CD4-positive, CD25-positive, alpha-beta regulatory T cell (primary cell): ENCODE measurements at regions not wholly inside any gene's neighbourhood (a gene's known extent, or its start where the extent isn't known, plus 50 kb on each side); places are given as distances from the start of the nearest gene placed in this dataset.

Experiments
- ATAC-seq, 2 donors: fragments of 150-1000 bp; cut with Tn5 transposase; one replicate each; pipeline ENCODE4 v1.10.0; 2021; ENCODE audit warnings: low read depth in 2 of 2, moderate number of reproducible peaks in 2 of 2, moderate library complexity in 1 of 2
- DNase-seq, 3 donors: peaks; one replicate each; pipeline versions ENCODE4 v3.0.0 to v3.0.0-alpha.2; 2012 to 2022; ENCODE audit warnings: mixed read lengths in 1 of 3
- H3K27ac ChIP-seq: one replicate; pipeline ENCODE4 v1.7.0; 2013; ENCODE audit warnings: mild to moderate bottlenecking, low read length; ENCODE audit not compliant: insufficient read depth, poor library complexity, severe bottlenecking
- H3K27me3 ChIP-seq: one replicate; pipeline ENCODE4 v1.7.0; 2013; ENCODE audit warnings: low read length; ENCODE audit not compliant: control insufficient read depth, insufficient read depth
- H3K36me3 ChIP-seq: one replicate; pipeline ENCODE4 v1.7.0; 2013; ENCODE audit warnings: mild to moderate bottlenecking, low read length, moderate library complexity; ENCODE audit not compliant: control insufficient read depth, insufficient read depth
- H3K4me1 ChIP-seq: 2 replicates; pipeline ENCODE4 v1.7.0; 2013; ENCODE audit warnings: mild to moderate bottlenecking, low read length; ENCODE audit not compliant: insufficient read depth, control insufficient read depth, poor library complexity, severe bottlenecking
- H3K4me3 ChIP-seq: one replicate; pipeline ENCODE4 v1.7.0; 2013; ENCODE audit warnings: low read depth, mild to moderate bottlenecking, low read length, moderate library complexity
- H3K9me3 ChIP-seq, 2 experiments: 1 replicate in 1 of 2; 2 replicates in 1 of 2; pipeline ENCODE4 v1.7.0; 2013; ENCODE audit warnings: low read length in 2 of 2, mild to moderate bottlenecking in 1 of 2, moderate library complexity in 1 of 2; ENCODE audit not compliant: control insufficient read depth in 2 of 2
- H3K27ac Mint-ChIP-seq, 3 donors: one replicate each; pipeline ENCODE4 v1.8.0; 2020 to 2022; ENCODE audit warnings: mild to moderate bottlenecking in 3 of 3, mixed read lengths in 3 of 3, moderate library complexity in 2 of 3
- H3K27me3 Mint-ChIP-seq: one replicate; pipeline ENCODE4 v1.8.0; 2022; ENCODE audit warnings: mild to moderate bottlenecking, mixed read lengths
- H3K36me3 Mint-ChIP-seq: one replicate; pipeline ENCODE4 v1.8.0; 2020; ENCODE audit warnings: mixed read lengths
- H3K4me1 Mint-ChIP-seq, 4 donors: one replicate each; pipeline ENCODE4 v1.8.0; 2020 to 2022; ENCODE audit warnings: mixed read lengths in 4 of 4, mild to moderate bottlenecking in 1 of 4
- H3K4me3 Mint-ChIP-seq, 4 donors: one replicate each; pipeline ENCODE4 v1.8.0; 2020 to 2022; ENCODE audit warnings: mild to moderate bottlenecking in 4 of 4, mixed read lengths in 4 of 4, moderate library complexity in 3 of 4
- H3K9me3 Mint-ChIP-seq, 7 donors: one replicate each; pipeline ENCODE4 v1.8.0; 2020 to 2022; ENCODE audit warnings: mixed read lengths in 7 of 7, mild to moderate bottlenecking in 3 of 7, moderate library complexity in 2 of 7

GRCh38 chr20:24289737-24290481 is 179.5 kb upstream of the SYNDIG1 start:
- no peak overlapping the region for H3K27ac ChIP-seq
- no peaks in the 10 kb centered on the region for H3K9me3 ChIP-seq
- peak overlapping the region in 1 of 3 donors; percentile 65 for H3K27ac Mint-ChIP-seq
- H3K4me1 Mint-ChIP-seq, result peaks cover 0 to 12% (median 3%) of the 10 kb centered on the region in 4 donors
- peaks cover 0 to 5% (median 0%) of the 10 kb centered on the region in 7 donors for H3K9me3 Mint-ChIP-seq
- no peaks in the 10 kb centered on the region for H3K4me1 ChIP-seq
- no peak overlapping the region for H3K4me3 ChIP-seq
- ATAC-seq, result peak in 1 of 2 donors; percentile 24
- H3K27me3 ChIP-seq, result no peaks in the 10 kb centered on the region
- no peaks in the 10 kb centered on the region for H3K36me3 ChIP-seq
- H3K4me3 Mint-ChIP-seq, result peak overlapping the region in 1 of 4 donors; percentile 13
- no peaks in the 10 kb centered on the region for H3K36me3 Mint-ChIP-seq
- H3K27me3 Mint-ChIP-seq, result peaks cover 4% of the 10 kb centered on the region
- DNase-seq, result peak in 1 of 3 donors; percentile 27

- H3K36me3 Mint-ChIP-seq, result no peaks in the 10 kb centered on the region
- no peak for DNase-seq
- no peaks in the 10 kb centered on the region for H3K4me1 Mint-ChIP-seq
- Histone ChIP-seq H3K27ac (no peak overlapping the region), H3K36me3 (no peaks in the 10 kb centered on the region), H3K27me3 (no peaks in the 10 kb centered on the region), H3K4me1 (no peaks in the 10 kb centered on the region), H3K4me3 (no peak overlapping the region), H3K9me3 (no peaks in the 10 kb centered on the region)
- peaks cover 9% of the 10 kb centered on the region for H3K27me3 Mint-ChIP-seq
- H3K27ac Mint-ChIP-seq, result no peak overlapping the region
- no peak overlapping the region for H3K4me3 Mint-ChIP-seq
- ATAC-seq, result no peak
- peaks cover 0 to 2% (median 0%) of the 10 kb centered on the region in 7 donors for H3K9me3 Mint-ChIP-seq
Observed at GRCh38 chr20:24283186-24283585, 186.2 kb upstream of the SYNDIG1 start.

GRCh38 chr20:24277196-24277595 is 192.2 kb upstream of the SYNDIG1 start:
- Histone ChIP-seq H3K4me3 (no peak overlapping the region), H3K36me3 (no peaks in the 10 kb centered on the region), H3K9me3 (no peaks in the 10 kb centered on the region), H3K27me3 (no peaks in the 10 kb centered on the region), H3K27ac (no peak overlapping the region), H3K4me1 (no peaks in the 10 kb centered on the region)
- ATAC-seq (no peak), DNase-seq (no peak)
- Mint-ChIP-seq H3K4me3 (no peak overlapping the region), H3K27ac (no peak overlapping the region), H3K9me3 (peaks cover 0 to 13% (median 2%) of the 10 kb centered on the region in 7 donors), H3K4me1 (no peaks in the 10 kb centered on the region), H3K36me3 (no peaks in the 10 kb centered on the region), H3K27me3 (no peaks in the 10 kb centered on the region)

GRCh38 chr20:24275946-24276705 is 193.3 kb upstream of the SYNDIG1 start:
- H3K36me3 ChIP-seq, result no peaks in the 10 kb centered on the region
- Mint-ChIP-seq H3K4me1 (no peaks in the 10 kb centered on the region), H3K36me3 (no peaks in the 10 kb centered on the region), H3K27me3 (no peaks in the 10 kb centered on the region), H3K9me3 (peaks cover 0 to 13% (median 2%) of the 10 kb centered on the region in 7 donors), H3K4me3 (no peak overlapping the region), H3K27ac (peak overlapping the region in 1 of 3 donors; percentile 84)
- ATAC-seq, result no peak
- H3K9me3 ChIP-seq, result no peaks in the 10 kb centered on the region
- H3K4me3 ChIP-seq, result no peak overlapping the region
- no peaks in the 10 kb centered on the region for H3K4me1 ChIP-seq
- no peak for DNase-seq
- no peak overlapping the region for H3K27ac ChIP-seq
- no peaks in the 10 kb centered on the region for H3K27me3 ChIP-seq

GRCh38 chr20:24273251-24273650 is 196.2 kb upstream of the SYNDIG1 start:
- peak overlapping the region in 1 of 3 donors; percentile 29 for H3K27ac Mint-ChIP-seq
- Histone ChIP-seq H3K4me3 (no peak overlapping the region), H3K4me1 (no peaks in the 10 kb centered on the region), H3K36me3 (no peaks in the 10 kb centered on the region), H3K9me3 (no peaks in the 10 kb centered on the region), H3K27ac (no peak overlapping the region), H3K27me3 (no peaks in the 10 kb centered on the region)
- H3K4me1 Mint-ChIP-seq, result no peaks in the 10 kb centered on the region
- no peak overlapping the region for H3K4me3 Mint-ChIP-seq
- no peaks in the 10 kb centered on the region for H3K36me3 Mint-ChIP-seq
- H3K9me3 Mint-ChIP-seq, result peaks cover 0 to 13% (median 3%) of the 10 kb centered on the region in 7 donors
- no peaks in the 10 kb centered on the region for H3K27me3 Mint-ChIP-seq
- DNase-seq (no peak), ATAC-seq (no peak)

- H3K4me3 ChIP-seq, result no peak overlapping the region
- no peak for ATAC-seq
- no peaks in the 10 kb centered on the region for H3K4me1 ChIP-seq
- no peak overlapping the region for H3K27ac ChIP-seq
- no peak overlapping the region for H3K27ac Mint-ChIP-seq
- DNase-seq, result no peak
- no peaks in the 10 kb centered on the region for H3K36me3 Mint-ChIP-seq
- no peaks in the 10 kb centered on the region for H3K9me3 ChIP-seq
- H3K4me1 Mint-ChIP-seq, result no peaks in the 10 kb centered on the region
- no peaks in the 10 kb centered on the region for H3K27me3 ChIP-seq
- no peaks in the 10 kb centered on the region for H3K9me3 Mint-ChIP-seq
- H3K27me3 Mint-ChIP-seq, result peaks cover 8% of the 10 kb centered on the region
- no peaks in the 10 kb centered on the region for H3K36me3 ChIP-seq
- H3K4me3 Mint-ChIP-seq, result no peak overlapping the region
Observed at GRCh38 chr20:24261351-24261750, 208.1 kb upstream of the SYNDIG1 start.

GRCh38 chr20:24257171-24257570 is 212.3 kb upstream of the SYNDIG1 start:
- H3K4me3 ChIP-seq, result no peak overlapping the region
- no peak overlapping the region for H3K27ac ChIP-seq
- Mint-ChIP-seq H3K9me3 (no peaks in the 10 kb centered on the region), H3K4me3 (no peak overlapping the region), H3K36me3 (no peaks in the 10 kb centered on the region), H3K27ac (no peak overlapping the region), H3K27me3 (peaks cover 2% of the 10 kb centered on the region), H3K4me1 (no peaks in the 10 kb centered on the region)
- no peaks in the 10 kb centered on the region for H3K27me3 ChIP-seq
- no peaks in the 10 kb centered on the region for H3K9me3 ChIP-seq
- H3K4me1 ChIP-seq, result no peaks in the 10 kb centered on the region
- no peak for DNase-seq
- H3K36me3 ChIP-seq, result no peaks in the 10 kb centered on the region
- no peak for ATAC-seq
